Cardiac fibroblast (primary cell): ENCODE measurements at regions not wholly inside any gene's neighbourhood (a gene's known extent, or its start where the extent isn't known, plus 50 kb on each side); places are given as distances from the start of the nearest gene placed in this dataset.
"Not testable (repeated sequence)": the region's sequence is repeated elsewhere in the genome, so short reads cannot be mapped to it uniquely, and the experiment has no call there.

Experiments used
- DNase-seq, 2 donors: peaks; one replicate each; pipeline versions ENCODE4 v3.0.0 to v3.0.0-alpha.2; 2010; ENCODE audit warnings: low read depth in 2 of 2
- H3K4me3 ChIP-seq, 2 donors: replicated peaks in 1 of 2; 1 replicate in 1 of 2; 2 replicates in 1 of 2; pipeline ENCODE4 v1.5.1; 2011; ENCODE audit warnings: low read depth in 2 of 2, low read length in 2 of 2, mild to moderate bottlenecking in 2 of 2, moderate library complexity in 1 of 2
- CTCF ChIP-seq: IDR thresholded peaks from one replicate; pipeline ENCODE4 v1.5.1; 2011; ENCODE audit warnings: low read depth, mild to moderate bottlenecking, low read length, inconsistent platforms

- no peak for DNase-seq
- TF ChIP-seq CTCF = no peak
- H3K4me3 ChIP-seq = no peak overlapping the region
Measured at GRCh38 chrX:113212052-113212451, 371.4 kb upstream of the AMOT start.

- H3K4me3 ChIP-seq = no peak overlapping the region
- TF ChIP-seq CTCF = no peak
- DNase-seq = no peak
Measured at GRCh38 chrX:113202601-113203000, 362.0 kb upstream of the AMOT start.

DNA sequence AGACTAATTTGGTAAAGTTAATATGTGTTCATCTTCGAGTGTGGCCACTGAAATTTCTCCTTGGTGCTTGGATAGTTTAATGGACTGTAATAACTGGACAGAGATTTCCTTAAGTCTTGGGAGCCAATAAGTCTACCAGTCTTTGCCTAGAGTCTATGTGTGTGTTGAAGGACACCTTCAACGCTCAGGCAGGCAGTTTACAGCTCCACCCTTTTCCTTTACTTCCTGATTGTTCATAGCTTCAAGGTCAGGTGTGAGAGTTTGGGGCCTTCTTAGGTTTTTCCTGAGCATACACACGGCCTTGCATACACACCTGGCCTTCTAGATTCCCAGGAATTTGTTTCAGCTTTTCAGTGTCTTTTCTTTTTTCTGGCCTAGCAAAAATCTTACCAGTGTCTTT is 355.3 kb upstream of the AMOT start:
- no peak for TF ChIP-seq CTCF
- no peak for DNase-seq
- no peak overlapping the region for H3K4me3 ChIP-seq

DNA sequence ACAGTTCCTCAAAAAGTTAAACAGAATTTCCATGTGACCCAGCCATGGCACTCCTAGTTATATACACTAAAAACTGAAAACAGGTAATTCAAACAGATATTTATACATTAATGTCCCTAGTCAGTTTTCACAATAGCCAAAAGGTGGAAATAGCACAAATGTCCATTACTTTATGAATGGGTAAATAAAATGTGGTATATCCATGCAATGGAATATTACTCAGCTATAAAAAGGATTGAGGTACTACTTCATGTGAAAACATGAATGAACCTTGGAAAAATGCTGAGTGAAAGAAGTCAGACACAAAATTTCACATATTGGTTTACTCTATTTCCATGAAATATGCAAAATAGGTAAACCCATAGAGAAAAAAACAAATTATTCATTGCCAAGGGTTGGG is 351.8 kb upstream of the AMOT start:
- no peak for DNase-seq
- TF ChIP-seq CTCF = no peak
- H3K4me3 ChIP-seq = no peak overlapping the region

DNA sequence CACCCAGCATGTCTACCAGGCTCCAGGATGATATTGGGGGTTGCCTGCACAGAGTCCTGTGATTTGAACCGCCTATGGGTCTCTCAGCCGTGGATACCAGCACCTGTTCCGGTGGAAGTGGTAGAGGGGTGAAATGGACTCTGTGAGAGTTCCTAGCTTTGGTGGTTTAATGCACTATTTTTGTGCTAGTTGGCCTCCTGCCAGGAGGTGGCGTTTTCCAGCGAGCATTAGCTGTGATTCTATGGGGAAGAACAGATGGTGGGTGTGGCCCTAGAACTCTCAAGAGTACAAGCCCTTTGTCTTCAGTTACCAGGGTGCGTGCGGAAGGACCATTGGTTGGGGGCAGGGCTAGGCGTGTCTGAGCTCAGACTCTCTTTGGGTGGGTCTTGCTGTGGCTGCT is 316.9 kb upstream of the AMOT start:
- no peak for TF ChIP-seq CTCF
- no peak overlapping the region for H3K4me3 ChIP-seq
- DNase-seq = no peak

DNA sequence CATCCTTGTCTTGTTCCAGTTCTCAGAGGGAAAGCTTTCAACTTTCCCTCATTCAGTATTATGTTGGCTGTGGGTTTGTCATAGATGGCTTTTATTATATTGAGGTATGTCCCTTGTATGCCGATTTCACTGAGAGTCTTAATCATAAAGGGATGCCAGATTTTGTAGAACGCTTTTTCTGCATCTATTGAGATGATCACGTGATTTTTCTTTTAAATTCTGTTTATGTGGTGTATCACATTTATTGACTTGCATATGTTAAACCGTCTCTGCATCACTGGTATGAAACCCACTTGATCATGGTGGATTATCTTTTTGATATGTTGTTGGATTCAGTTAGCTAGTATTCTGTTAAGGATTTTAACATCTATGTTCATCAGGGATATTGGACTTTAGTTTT is 313.7 kb upstream of the AMOT start:
- H3K4me3 ChIP-seq, DNase-seq: not testable (repeated sequence)

- DNase-seq = no peak
- no peak for TF ChIP-seq CTCF
- no peak overlapping the region for H3K4me3 ChIP-seq
Measured at GRCh38 chrX:113136836-113137235, 296.2 kb upstream of the AMOT start.

GRCh38 chrX:113133316-113133715 is 292.7 kb upstream of the AMOT start:
- H3K4me3 ChIP-seq = no peak overlapping the region
- no peak for TF ChIP-seq CTCF
- no peak for DNase-seq
